ENCODE measurements at regions not wholly inside any gene's neighbourhood (a gene's known extent, or its start where the extent isn't known, plus 50 kb on each side); places are given as distances from the start of the nearest gene placed in this dataset.

DNA sequence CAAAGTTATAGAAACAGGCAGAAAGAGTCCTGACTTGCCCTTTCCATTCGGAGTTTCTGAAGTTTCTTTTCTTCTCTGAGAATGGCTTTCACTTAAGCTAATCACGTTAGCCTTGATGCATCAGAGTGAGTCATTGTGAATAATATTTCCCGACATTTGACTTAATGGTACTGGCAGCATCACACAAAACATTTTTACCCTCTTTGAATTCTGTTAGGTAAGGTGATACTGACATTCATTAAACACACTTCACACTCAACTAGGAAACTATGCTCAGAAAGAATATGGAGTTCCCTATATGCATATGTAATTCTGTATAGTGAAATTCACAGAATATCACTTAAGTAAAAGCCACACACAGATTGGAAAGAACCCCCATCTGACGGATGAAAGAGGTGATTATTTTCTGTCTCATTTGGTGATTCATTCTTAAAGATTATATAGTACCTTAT lies 120.8 kb upstream of the ARHGAP20 start:
- TF ChIP-seq, protein P1, sequence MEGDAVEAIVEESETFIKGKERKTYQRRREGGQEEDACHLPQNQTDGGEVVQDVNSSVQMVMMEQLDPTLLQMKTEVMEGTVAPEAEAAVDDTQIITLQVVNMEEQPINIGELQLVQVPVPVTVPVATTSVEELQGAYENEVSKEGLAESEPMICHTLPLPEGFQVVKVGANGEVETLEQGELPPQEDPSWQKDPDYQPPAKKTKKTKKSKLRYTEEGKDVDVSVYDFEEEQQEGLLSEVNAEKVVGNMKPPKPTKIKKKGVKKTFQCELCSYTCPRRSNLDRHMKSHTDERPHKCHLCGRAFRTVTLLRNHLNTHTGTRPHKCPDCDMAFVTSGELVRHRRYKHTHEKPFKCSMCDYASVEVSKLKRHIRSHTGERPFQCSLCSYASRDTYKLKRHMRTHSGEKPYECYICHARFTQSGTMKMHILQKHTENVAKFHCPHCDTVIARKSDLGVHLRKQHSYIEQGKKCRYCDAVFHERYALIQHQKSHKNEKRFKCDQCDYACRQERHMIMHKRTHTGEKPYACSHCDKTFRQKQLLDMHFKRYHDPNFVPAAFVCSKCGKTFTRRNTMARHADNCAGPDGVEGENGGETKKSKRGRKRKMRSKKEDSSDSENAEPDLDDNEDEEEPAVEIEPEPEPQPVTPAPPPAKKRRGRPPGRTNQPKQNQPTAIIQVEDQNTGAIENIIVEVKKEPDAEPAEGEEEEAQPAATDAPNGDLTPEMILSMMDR (IDR thresholded peaks at IDR 0.05): no peak
- TF ChIP-seq POLR2A (IDR thresholded peaks at IDR 0.05): no peak

Measured in testis (tissue), 2 donors.